ENCODE measurements at regions not wholly inside any gene's neighbourhood (a gene's known extent, or its start where the extent isn't known, plus 50 kb on each side); places are given as distances from the start of the nearest gene placed in this dataset.

DNA sequence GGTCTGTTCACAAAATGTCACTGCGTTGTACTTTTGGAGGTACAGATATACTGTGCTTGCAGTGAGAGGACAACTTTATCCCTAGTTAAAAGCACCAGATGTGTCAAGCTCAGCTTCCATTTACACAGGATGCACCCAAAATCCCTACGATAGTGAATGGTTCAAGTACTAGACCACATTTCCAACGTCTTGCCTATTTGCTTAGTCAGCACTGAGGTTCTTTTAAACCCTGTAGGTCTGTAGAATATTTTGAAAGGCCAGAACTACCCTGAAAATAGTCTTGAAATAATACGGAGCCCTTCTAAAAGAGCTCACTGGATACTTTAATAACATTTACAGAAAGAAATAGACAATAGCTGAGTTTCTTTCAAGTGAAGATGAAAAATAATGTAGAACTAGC is 466.1 kb downstream of the FUT8 start:
- H3K9me3 ChIP-seq, result no peaks in the 10 kb centered on the region
- TF ChIP-seq POLR2A (IDR thresholded peaks at IDR 0.05), result no peak
- no peak for TF ChIP-seq POLR2AphosphoS5 (IDR thresholded peaks at IDR 0.05)
- TF ChIP-seq EP300 (IDR thresholded peaks at IDR 0.05), result no peak
- TF ChIP-seq, protein P1, sequence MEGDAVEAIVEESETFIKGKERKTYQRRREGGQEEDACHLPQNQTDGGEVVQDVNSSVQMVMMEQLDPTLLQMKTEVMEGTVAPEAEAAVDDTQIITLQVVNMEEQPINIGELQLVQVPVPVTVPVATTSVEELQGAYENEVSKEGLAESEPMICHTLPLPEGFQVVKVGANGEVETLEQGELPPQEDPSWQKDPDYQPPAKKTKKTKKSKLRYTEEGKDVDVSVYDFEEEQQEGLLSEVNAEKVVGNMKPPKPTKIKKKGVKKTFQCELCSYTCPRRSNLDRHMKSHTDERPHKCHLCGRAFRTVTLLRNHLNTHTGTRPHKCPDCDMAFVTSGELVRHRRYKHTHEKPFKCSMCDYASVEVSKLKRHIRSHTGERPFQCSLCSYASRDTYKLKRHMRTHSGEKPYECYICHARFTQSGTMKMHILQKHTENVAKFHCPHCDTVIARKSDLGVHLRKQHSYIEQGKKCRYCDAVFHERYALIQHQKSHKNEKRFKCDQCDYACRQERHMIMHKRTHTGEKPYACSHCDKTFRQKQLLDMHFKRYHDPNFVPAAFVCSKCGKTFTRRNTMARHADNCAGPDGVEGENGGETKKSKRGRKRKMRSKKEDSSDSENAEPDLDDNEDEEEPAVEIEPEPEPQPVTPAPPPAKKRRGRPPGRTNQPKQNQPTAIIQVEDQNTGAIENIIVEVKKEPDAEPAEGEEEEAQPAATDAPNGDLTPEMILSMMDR (IDR thresholded peaks at IDR 0.05), result no peak
- H3K4me1 ChIP-seq, result no peaks in the 10 kb centered on the region
- no peak for ATAC-seq (ENCODE audit: low FRiP score in 2 of 2)
- no peak overlapping the region for H3K27ac ChIP-seq
- 83 to 89% methylated on average over 4 of the region's 4 CpGs for WGBS, 2 donors
- no peaks in the 10 kb centered on the region for H3K27me3 ChIP-seq
- no peak for DNase-seq
- no peaks in the 10 kb centered on the region for H3K36me3 ChIP-seq
- no peak overlapping the region for H3K4me3 ChIP-seq

DNA sequence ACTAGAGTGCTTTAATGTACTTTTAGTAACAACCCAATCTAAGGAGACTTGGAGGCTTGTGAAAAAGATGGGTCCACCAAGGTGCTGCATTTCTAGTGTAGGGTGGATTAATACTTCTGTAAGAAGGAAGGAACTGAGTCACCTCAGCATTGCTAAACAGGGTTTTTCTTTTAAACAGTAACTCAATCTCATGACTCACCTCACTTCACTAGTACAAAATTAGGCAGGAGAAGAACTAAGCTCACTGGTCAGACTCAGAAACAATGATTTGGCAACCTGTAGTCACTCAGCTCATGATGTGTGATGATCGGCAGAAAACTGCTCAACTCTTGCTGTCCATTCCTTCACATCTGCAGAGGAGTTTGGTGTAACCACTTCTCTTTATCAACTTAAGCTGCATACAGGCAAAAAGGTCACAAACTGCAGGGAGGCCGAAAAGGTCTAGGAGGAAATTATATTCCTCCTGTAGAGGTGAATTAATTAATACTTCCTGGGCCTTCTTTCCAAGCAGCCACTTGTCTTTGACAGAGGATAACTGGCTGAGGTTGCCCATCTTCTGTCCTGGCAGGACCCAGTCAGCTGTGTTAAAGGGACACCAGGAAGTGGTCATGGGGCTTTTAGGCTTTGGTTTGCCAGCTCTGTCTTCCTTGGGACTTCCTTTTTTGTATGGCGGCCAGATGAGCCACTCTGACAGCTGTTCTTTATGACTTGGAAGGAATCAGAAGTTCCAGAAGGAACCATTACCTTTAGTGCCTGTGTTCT is 466.9 kb downstream of the FUT8 start:
- no peaks in the 10 kb centered on the region for H3K9me3 ChIP-seq
- H3K27ac ChIP-seq, result no peak overlapping the region
- H3K4me3 ChIP-seq, result no peak overlapping the region
- H3K27me3 ChIP-seq, result no peaks in the 10 kb centered on the region
- no peak for ATAC-seq (ENCODE audit: low FRiP score in 2 of 2)
- no peak for TF ChIP-seq POLR2A (IDR thresholded peaks at IDR 0.05)
- TF ChIP-seq EP300 (IDR thresholded peaks at IDR 0.05), result no peak
- TF ChIP-seq, protein P1 (IDR thresholded peaks at IDR 0.05), result no peak
- TF ChIP-seq POLR2AphosphoS5 (IDR thresholded peaks at IDR 0.05), result no peak
- WGBS, 2 donors, result 55 to 80% methylated on average over 3 of the region's 3 CpGs
- no peaks in the 10 kb centered on the region for H3K36me3 ChIP-seq
- H3K4me1 ChIP-seq, result no peaks in the 10 kb centered on the region
- DNase-seq, result no peak

DNA sequence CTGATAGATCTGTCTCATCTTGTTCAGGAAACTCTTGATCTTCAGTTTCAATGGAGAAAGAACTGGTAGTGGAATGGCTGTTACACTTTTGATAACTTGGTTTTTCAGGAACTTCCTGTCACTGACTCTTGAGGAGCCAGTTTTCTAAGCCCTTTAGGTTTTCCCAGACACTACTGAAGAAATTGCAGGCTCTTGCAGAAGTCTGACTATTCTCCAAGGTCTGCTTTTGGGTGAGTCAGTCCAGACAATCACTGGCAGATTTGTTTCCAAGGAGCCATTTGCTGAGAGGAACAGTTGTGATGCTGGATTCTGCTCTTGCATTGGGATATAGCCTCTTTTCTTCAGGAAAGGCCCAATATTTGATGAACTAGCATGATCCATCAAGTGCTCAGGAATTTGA is 468.0 kb downstream of the FUT8 start:
- Histone ChIP-seq H3K27me3 (no peaks in the 10 kb centered on the region), H3K4me1 (no peaks in the 10 kb centered on the region), H3K36me3 (no peaks in the 10 kb centered on the region), H3K27ac (no peak overlapping the region), H3K9me3 (no peaks in the 10 kb centered on the region), H3K4me3 (no peak overlapping the region)
- TF ChIP-seq EP300 (IDR thresholded peaks at IDR 0.05) (no peak), POLR2AphosphoS5 (IDR thresholded peaks at IDR 0.05) (no peak), POLR2A (IDR thresholded peaks at IDR 0.05) (no peak)
- TF ChIP-seq, protein P1 (IDR thresholded peaks at IDR 0.05), result no peak
- ATAC-seq (ENCODE audit: low FRiP score in 2 of 2), result no peak
- no peak for DNase-seq

DNA sequence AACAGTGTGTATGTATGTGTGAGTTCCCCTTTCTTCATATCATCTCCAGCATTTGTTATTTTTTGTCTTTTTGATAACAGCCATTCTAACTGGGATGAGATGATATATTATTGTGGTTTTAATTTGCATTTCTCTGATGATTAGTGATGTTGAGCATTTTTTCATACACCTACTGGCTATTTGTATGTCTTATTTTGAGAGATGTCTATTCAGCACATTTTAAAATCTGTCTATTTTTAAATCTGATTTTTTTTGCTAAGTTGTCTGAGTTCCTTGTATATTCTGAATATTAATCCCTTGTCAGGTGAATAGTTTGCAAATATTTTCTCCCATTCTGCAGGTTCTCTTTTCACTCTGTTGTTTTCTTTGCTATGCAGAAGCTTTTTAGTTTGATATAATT is 469.1 kb downstream of the FUT8 start:
- no peaks in the 10 kb centered on the region for H3K4me1 ChIP-seq
- H3K27me3 ChIP-seq, result no peaks in the 10 kb centered on the region
- DNase-seq, result no peak
- H3K27ac ChIP-seq, result no peak overlapping the region
- TF ChIP-seq POLR2AphosphoS5 (IDR thresholded peaks at IDR 0.05) (no peak), POLR2A (IDR thresholded peaks at IDR 0.05) (no peak), EP300 (IDR thresholded peaks at IDR 0.05) (no peak)
- TF ChIP-seq, protein P1 (IDR thresholded peaks at IDR 0.05), result no peak
- H3K36me3 ChIP-seq, result no peaks in the 10 kb centered on the region
- ATAC-seq (ENCODE audit: low FRiP score in 2 of 2), result no peak
- no peak overlapping the region for H3K4me3 ChIP-seq
- H3K9me3 ChIP-seq, result no peaks in the 10 kb centered on the region

DNA sequence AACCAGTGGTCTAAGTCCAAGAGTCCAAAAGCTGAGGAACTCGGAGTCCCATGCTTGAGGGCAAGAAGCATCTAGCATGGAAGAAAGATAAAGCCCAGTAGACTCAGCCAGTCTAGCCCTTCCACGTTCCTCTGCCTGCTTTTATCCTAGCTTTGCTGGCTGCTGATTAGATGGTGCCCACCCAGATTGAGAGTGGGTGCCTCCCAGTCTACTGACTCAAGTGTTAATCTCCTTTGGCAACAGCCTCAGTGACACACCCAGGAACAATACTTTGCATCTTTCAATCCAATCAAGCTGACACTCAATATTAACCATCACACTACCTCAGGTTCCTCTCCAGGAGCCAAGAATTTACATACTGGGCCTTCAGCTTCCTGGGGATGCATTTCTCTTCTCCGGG is 476.1 kb downstream of the FUT8 start:
- Histone ChIP-seq H3K4me1 (no peaks in the 10 kb centered on the region), H3K27me3 (no peaks in the 10 kb centered on the region), H3K4me3 (no peak overlapping the region), H3K9me3 (no peaks in the 10 kb centered on the region), H3K36me3 (no peaks in the 10 kb centered on the region), H3K27ac (no peak overlapping the region)
- no peak for ATAC-seq (ENCODE audit: low FRiP score in 2 of 2)
- WGBS, 2 donors, result 59 to 88% methylated on average over 3 of the region's 3 CpGs
- no peak for TF ChIP-seq POLR2A (IDR thresholded peaks at IDR 0.05)
- DNase-seq, result no peak
